ENCODE measurements at regions not wholly inside any gene's neighbourhood (a gene's known extent, or its start where the extent isn't known, plus 50 kb on each side); places are given as distances from the start of the nearest gene placed in this dataset.

DNA sequence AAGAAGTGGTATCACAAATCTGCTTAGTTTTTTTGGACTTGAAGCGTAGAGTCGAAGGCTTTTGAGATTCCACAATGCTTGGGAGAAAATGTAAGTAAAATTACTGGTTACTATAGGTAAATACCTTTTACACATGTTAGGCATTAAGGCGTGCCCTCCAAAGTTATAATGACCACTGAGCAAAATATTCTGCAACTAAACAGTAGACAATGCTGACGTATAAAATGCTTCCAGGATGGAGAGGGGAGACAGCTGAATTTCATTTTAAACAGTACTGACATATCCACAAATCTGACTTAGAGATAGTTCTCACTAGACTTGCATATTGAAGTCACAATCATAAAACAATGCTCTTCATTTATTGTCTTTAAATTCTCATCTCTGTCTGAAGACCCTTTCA lies 144.5 kb upstream of the DCN start:
- no peak overlapping the region for H3K27ac ChIP-seq
- TF ChIP-seq, protein P1, sequence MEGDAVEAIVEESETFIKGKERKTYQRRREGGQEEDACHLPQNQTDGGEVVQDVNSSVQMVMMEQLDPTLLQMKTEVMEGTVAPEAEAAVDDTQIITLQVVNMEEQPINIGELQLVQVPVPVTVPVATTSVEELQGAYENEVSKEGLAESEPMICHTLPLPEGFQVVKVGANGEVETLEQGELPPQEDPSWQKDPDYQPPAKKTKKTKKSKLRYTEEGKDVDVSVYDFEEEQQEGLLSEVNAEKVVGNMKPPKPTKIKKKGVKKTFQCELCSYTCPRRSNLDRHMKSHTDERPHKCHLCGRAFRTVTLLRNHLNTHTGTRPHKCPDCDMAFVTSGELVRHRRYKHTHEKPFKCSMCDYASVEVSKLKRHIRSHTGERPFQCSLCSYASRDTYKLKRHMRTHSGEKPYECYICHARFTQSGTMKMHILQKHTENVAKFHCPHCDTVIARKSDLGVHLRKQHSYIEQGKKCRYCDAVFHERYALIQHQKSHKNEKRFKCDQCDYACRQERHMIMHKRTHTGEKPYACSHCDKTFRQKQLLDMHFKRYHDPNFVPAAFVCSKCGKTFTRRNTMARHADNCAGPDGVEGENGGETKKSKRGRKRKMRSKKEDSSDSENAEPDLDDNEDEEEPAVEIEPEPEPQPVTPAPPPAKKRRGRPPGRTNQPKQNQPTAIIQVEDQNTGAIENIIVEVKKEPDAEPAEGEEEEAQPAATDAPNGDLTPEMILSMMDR (conservative IDR thresholded peaks at IDR 0.05), result no peak

DNA sequence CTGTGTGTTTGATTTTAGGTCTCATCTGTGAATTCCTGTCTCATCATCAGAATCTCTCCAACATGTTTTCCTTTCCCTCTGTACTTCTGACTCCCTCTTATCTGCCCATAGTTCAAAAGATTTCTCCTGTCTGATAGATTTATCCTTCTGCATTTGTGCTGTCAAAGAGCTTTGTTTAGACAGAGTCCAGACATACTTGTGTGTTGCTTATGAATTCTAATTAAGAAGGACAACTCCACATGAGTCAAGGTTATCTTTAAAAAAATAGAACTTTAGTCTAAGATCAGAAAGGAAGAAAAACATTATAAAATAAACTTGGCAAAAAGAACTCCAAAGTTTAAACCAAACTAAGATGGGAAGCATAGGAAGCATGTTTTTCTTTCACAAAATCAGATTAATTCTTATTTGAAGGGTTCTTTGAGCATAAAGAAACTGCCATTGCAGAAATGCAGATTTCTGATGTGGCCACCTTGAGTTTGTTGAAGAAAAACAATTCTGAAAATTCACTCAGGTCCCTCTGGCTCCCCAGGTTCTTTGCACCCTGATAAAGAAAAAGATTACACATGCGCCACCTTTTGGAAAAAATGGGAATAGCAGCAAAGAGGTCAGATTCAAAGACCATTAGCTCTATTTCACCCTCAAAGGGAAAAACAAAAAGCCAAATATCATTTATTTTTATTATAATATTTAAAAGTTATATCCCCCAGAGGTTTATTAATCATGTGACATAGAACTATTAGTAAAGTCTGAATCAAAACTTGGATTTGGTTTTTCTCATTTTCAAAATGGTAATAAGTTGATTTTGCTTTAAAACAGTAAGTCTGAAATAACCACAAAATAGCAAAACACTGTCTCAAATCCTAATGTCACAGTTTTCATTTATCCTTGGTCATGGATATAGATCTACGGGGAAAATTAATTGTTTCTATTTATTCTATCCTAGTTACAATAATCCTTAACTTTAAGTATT lies 143.7 kb upstream of the DCN start:
- TF ChIP-seq, protein P1 (conservative IDR thresholded peaks at IDR 0.05), result peak; percentile 76
- H3K27ac ChIP-seq, result no peak overlapping the region

DNA sequence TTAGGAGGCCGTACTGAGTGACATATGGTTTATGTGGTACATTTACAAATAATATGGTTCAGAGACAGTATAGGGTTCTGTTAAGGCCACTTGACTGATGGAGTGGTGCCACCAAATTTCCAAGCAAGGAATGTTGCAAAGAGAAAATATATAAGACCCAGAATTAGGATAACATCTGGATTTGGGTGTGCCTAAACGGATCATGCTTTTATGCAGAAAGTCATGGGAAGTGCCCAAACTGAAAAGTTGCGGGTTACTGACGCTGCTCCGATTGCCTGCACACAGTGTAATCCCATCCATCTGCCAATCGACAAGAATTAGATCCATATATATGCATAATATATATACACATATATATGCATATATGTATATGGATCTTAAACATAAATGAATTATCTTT lies 138.4 kb upstream of the DCN start:
- no peak overlapping the region for H3K27ac ChIP-seq

DNA sequence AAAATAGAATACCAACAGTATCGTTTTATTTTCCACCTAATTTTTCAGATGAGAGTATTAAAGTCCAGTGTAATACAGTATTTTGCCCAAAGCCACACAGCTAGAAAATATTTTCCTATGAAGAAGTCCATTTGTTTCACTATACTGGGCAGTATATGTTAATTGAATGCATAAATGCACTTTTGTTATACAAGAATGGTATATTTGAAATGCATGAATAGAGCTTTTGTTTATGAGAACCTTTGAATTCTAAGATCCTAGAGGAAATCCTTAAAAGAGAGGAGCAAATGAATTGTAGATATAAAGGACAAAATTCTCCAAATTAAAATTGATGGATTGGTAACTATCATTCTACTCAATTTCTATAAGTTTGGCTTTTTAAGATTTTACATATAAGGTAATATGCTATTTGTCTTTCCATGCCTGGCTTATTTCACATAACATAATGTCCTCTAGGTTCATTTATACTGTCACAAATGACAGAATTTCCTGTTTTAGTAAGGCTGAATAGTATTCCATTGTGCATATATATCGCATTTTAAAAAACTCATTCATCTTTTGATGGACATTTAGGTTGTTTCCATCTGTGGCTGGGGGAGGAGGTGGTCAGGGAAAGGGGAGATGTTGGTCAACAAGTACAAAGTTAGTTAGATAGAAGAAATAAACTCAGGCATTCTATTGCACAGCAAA lies 136.6 kb upstream of the DCN start:
- TF ChIP-seq, protein P1 (conservative IDR thresholded peaks at IDR 0.05), result no peak
- no peak overlapping the region for H3K27ac ChIP-seq

More for the DNA sequence above, 138.4 kb upstream of the DCN start:
- TF ChIP-seq, protein P1 (conservative IDR thresholded peaks at IDR 0.05), result no peak

DNA sequence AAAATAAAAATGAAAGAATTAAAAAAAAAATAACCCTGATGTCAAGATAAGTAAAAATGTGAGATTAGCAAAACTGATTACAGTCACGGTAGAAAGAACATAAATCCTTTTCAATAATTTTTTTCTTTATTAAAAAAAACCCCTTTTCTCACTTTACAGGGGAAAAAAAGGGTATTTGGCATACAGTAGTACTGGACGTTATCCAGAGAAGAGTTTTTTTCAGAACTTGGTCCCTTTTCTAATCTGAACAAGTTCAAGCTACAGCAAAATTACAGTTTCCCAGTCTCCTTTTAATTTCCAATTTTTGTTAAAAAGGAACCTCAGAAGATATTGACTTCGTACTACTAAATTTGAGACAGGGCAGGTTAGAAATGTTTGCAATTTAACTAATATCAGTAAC lies 134.7 kb upstream of the DCN start:
- no peak overlapping the region for H3K27ac ChIP-seq
- TF ChIP-seq, protein P1 (conservative IDR thresholded peaks at IDR 0.05), result no peak

DNA sequence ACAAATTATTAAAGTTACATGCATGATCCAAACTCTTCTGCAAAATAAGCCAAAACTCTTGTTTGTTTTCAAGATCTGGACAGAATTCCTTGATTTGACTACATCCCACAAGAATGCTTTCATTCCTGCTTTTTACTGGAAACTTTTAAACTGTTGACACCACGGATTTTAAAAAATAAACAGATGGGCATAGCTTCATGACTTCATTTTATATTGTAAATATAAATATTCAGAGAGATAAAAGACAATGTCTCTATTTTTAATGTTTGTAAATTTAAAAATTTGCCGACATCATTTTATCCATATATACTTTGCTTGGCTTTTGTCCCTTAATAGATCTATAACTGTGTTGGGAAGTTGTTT lies 134.3 kb upstream of the DCN start:
- TF ChIP-seq, protein P1 (conservative IDR thresholded peaks at IDR 0.05), result no peak
- no peak overlapping the region for H3K27ac ChIP-seq

DNA sequence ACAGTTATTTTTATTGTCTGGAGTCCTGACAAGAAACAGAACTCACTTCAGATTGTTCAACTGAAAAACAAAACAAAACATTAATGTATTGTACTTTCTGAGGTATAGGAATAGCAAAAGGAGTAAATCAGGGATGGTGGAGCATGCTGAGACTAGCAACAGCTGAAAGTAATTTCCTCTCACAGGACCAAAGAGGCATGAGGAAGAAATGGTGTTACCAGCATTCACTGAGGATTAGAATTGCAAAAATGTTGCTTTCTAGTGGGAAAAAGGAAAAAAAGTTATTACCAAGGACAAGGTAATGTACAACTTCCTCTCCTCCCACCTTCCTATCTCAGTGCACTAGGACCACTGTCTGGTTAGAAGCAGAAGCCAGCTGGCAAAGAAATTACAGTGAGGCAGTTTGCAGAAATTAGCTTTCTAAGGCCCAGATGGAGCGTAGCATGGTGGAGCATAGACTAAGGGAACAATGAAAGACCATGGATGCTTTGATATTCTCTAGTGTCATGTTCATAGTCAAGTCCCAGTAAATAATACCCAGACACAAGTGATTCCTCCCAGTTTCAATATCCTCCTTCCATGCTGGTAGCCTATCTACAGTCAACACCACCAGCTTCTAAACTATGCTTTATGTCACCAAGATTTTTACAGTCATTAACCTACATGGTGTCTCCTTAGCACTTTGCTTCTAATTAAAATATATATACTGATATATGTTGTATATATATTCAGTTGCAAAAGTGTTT lies 133.7 kb upstream of the DCN start:
- TF ChIP-seq, protein P1 (conservative IDR thresholded peaks at IDR 0.05), result no peak
- H3K27ac ChIP-seq, result no peak overlapping the region
